ENCODE measurements at regions not wholly inside any gene's neighbourhood (a gene's known extent, or its start where the extent isn't known, plus 50 kb on each side); places are given as distances from the start of the nearest gene placed in this dataset.

DNA sequence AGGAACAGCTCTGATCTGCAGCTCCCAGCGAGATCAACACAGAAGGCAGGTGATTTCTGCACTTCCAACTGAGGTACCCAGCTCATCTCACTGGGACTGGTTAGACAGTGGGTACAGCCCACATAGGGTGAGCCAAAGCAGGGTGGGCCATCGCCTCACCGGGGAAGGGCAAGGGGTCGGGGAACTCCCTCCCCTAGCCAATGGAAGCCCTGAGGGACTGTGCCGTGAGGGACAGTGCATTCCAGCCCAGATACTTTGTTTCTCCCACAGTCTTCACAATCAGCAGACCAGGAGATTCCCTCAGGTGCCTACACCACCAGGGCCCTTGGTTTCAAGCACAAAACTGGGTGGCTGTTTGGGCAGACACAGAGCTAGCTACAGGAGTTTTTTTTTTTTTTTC, 555.9 kb downstream of the BCOR start:
- no peak for DNase-seq
- no peaks in the 10 kb centered on the region for H3K4me1 ChIP-seq (ENCODE audit: insufficient read depth, low read length)
- POLR2A ChIA-PET (ENCODE audit: partially characterized antibody), result no interaction called here
- H3K27ac Mint-ChIP-seq, result no peak overlapping the region
- H3K27me3 Mint-ChIP-seq, result peaks cover 0 to 4% of the 10 kb centered on the region in 2 donors
- peaks cover 0 to 1% of the 10 kb centered on the region in 2 donors for H3K36me3 Mint-ChIP-seq
- no peaks in the 10 kb centered on the region for H3K4me1 Mint-ChIP-seq
- no peaks in the 10 kb centered on the region for H3K9me3 ChIP-seq (ENCODE audit: control insufficient read depth in 1 of 2, low read length in 2 of 2)
- H3K27me3 ChIP-seq (ENCODE audit: insufficient read depth, low read length), result no peaks in the 10 kb centered on the region
- H3K27ac ChIP-seq (ENCODE audit: low read depth, low read length), result no peak overlapping the region
- intact Hi-C loops (cut with micrococcal nuclease), result no loop called here
- H3K4me3 Mint-ChIP-seq, result no peak overlapping the region
- H3K9me3 Mint-ChIP-seq, result peaks cover 0 to 26% (median 17%) of the 10 kb centered on the region in 8 donors
- CTCF ChIA-PET (ENCODE audit: partially characterized antibody), result no interaction called here
- no peak overlapping the region for H3K4me3 ChIP-seq (ENCODE audit: low read length in 2 of 2)
- H3K36me3 ChIP-seq (ENCODE audit: insufficient read depth, low read length), result no peaks in the 10 kb centered on the region

DNA sequence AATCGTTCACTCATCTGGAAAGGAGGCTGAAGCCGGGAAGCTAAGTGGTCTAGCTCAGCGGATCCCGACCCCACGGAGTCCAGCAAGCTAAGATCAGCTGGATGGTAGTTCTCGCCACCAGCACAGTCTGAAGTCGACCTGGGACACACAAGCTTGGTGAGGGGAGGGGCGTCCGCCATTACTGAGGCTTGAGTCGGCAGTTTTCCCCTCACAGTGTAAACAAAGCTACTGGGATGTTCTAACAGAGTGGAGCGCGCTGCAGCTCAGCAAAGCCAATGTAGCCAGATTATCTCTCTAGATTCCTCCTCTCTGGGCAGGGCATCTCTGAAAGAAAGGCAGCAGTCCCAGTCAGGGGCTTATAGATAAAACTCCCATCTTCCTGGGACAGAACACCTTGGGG, 555.4 kb downstream of the BCOR start:
- Mint-ChIP-seq H3K4me3 (no peak overlapping the region), H3K27me3 (peaks cover 0 to 4% of the 10 kb centered on the region in 2 donors), H3K36me3 (peaks cover 0 to 1% of the 10 kb centered on the region in 2 donors), H3K27ac (no peak overlapping the region), H3K9me3 (peaks cover 0 to 26% (median 18%) of the 10 kb centered on the region in 8 donors), H3K4me1 (no peaks in the 10 kb centered on the region)
- ChIA-PET POLR2A (ENCODE audit: partially characterized antibody) (no interaction called here), CTCF (ENCODE audit: partially characterized antibody) (no interaction called here)
- no peaks in the 10 kb centered on the region for H3K4me1 ChIP-seq (ENCODE audit: insufficient read depth, low read length)
- no peak overlapping the region for H3K4me3 ChIP-seq (ENCODE audit: low read length in 2 of 2)
- DNase-seq, result no peak
- intact Hi-C loops (cut with micrococcal nuclease), result no loop called here
- H3K36me3 ChIP-seq (ENCODE audit: insufficient read depth, low read length), result no peaks in the 10 kb centered on the region
- H3K9me3 ChIP-seq (ENCODE audit: control insufficient read depth in 1 of 2, low read length in 2 of 2), result no peaks in the 10 kb centered on the region
- no peak overlapping the region for H3K27ac ChIP-seq (ENCODE audit: low read depth, low read length)
- H3K27me3 ChIP-seq (ENCODE audit: insufficient read depth, low read length), result no peaks in the 10 kb centered on the region

- H3K4me3 Mint-ChIP-seq, result no peak overlapping the region
- ChIA-PET CTCF (ENCODE audit: partially characterized antibody) (no interaction called here), POLR2A (ENCODE audit: partially characterized antibody) (no interaction called here)
- peaks cover 0 to 5% of the 10 kb centered on the region in 2 donors for H3K36me3 Mint-ChIP-seq
- Histone ChIP-seq H3K9me3 (ENCODE audit: control insufficient read depth in 1 of 2, low read length in 2 of 2) (no peaks in the 10 kb centered on the region), H3K4me1 (ENCODE audit: insufficient read depth, low read length) (no peaks in the 10 kb centered on the region), H3K27ac (ENCODE audit: low read depth, low read length) (no peak overlapping the region), H3K27me3 (ENCODE audit: insufficient read depth, low read length) (no peaks in the 10 kb centered on the region), H3K4me3 (ENCODE audit: low read length in 2 of 2) (no peak overlapping the region), H3K36me3 (ENCODE audit: insufficient read depth, low read length) (no peaks in the 10 kb centered on the region)
- H3K4me1 Mint-ChIP-seq, result no peaks in the 10 kb centered on the region
- H3K9me3 Mint-ChIP-seq, result peaks cover 0 to 13% (median 5%) of the 10 kb centered on the region in 8 donors
- no peak for DNase-seq
- no peaks in the 10 kb centered on the region for H3K27me3 Mint-ChIP-seq
- intact Hi-C loops (cut with micrococcal nuclease), result no loop called here
- peak overlapping the region in 1 of 7 donors; percentile 47 for H3K27ac Mint-ChIP-seq
Observed at GRCh38 chrX:39550795-39551361, 546.9 kb downstream of the BCOR start.

GRCh38 chrX:39551762-39552161, 546.0 kb downstream of the BCOR start:
- H3K27me3 Mint-ChIP-seq, result no peaks in the 10 kb centered on the region
- H3K4me3 Mint-ChIP-seq, result no peak overlapping the region
- peaks cover 0 to 10% (median 4%) of the 10 kb centered on the region in 8 donors for H3K9me3 Mint-ChIP-seq
- no peaks in the 10 kb centered on the region for H3K36me3 ChIP-seq (ENCODE audit: insufficient read depth, low read length)
- H3K4me3 ChIP-seq (ENCODE audit: low read length in 2 of 2), result no peak overlapping the region
- H3K27ac ChIP-seq (ENCODE audit: low read depth, low read length), result no peak overlapping the region
- no peaks in the 10 kb centered on the region for H3K4me1 ChIP-seq (ENCODE audit: insufficient read depth, low read length)
- intact Hi-C loops (cut with micrococcal nuclease), result no loop called here
- POLR2A ChIA-PET (ENCODE audit: partially characterized antibody), result no interaction called here
- no peaks in the 10 kb centered on the region for H3K27me3 ChIP-seq (ENCODE audit: insufficient read depth, low read length)
- H3K27ac Mint-ChIP-seq, result no peak overlapping the region
- no peak for DNase-seq
- no peaks in the 10 kb centered on the region for H3K4me1 Mint-ChIP-seq
- CTCF ChIA-PET (ENCODE audit: partially characterized antibody), result no interaction called here
- H3K36me3 Mint-ChIP-seq, result peaks cover 0 to 5% of the 10 kb centered on the region in 2 donors
- no peaks in the 10 kb centered on the region for H3K9me3 ChIP-seq (ENCODE audit: control insufficient read depth in 1 of 2, low read length in 2 of 2)

DNA sequence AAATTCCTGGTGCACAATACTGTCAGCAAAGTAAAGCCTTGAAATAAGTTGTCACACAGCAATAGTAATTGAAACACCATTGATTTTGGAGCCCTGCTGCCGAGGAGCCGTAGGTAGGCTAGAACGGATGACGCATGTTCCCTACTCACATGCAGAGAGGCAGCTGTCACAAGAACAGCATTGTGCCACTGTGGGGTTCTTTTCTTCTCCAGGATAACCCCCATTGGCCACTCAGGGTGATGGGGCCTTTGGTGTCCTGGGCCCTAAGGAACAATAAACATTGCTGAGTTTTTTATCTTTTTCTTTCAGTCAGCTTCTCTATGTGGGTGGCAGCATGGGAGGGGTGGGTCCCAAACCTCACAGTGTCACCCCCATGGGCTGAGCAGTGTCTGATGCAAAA, 542.3 kb downstream of the BCOR start:
- no peaks in the 10 kb centered on the region for H3K27me3 Mint-ChIP-seq
- H3K9me3 Mint-ChIP-seq, result peaks cover 0 to 5% (median under 1%) of the 10 kb centered on the region in 8 donors
- ChIA-PET CTCF (ENCODE audit: partially characterized antibody) (no interaction called here), POLR2A (ENCODE audit: partially characterized antibody) (no interaction called here)
- Histone ChIP-seq H3K4me3 (ENCODE audit: low read length in 2 of 2) (no peak overlapping the region), H3K27ac (ENCODE audit: low read depth, low read length) (no peak overlapping the region), H3K27me3 (ENCODE audit: insufficient read depth, low read length) (no peaks in the 10 kb centered on the region), H3K36me3 (ENCODE audit: insufficient read depth, low read length) (no peaks in the 10 kb centered on the region), H3K9me3 (ENCODE audit: control insufficient read depth in 1 of 2, low read length in 2 of 2) (no peaks in the 10 kb centered on the region), H3K4me1 (ENCODE audit: insufficient read depth, low read length) (no peaks in the 10 kb centered on the region)
- no peak overlapping the region for H3K4me3 Mint-ChIP-seq
- no peak overlapping the region for H3K27ac Mint-ChIP-seq
- no peak for DNase-seq
- H3K4me1 Mint-ChIP-seq, result no peaks in the 10 kb centered on the region
- H3K36me3 Mint-ChIP-seq, result peaks cover 0 to 5% of the 10 kb centered on the region in 2 donors
- intact Hi-C loops (cut with micrococcal nuclease), result no loop called here

DNA sequence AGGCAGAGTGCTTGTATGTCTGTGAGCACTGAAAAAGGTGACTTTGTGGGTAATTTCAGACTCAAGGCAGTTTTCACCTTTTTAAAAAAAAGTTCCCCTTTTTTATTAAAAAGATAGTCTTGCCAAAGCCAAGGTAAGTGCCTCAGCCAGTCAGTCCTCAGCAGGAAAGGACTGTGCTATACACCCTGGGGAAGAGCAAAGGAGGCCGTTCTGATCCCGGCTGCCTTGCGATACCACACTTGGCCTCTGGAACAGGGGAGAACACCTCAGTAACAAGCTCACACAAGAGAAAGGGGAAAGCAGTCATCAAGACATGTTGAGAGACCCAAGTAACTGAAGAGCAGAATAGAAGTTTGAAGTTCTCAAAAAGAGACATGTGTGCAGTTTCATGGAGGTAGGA, 541.7 kb downstream of the BCOR start:
- Histone ChIP-seq H3K4me3 (ENCODE audit: low read length in 2 of 2) (no peak overlapping the region), H3K27ac (ENCODE audit: low read depth, low read length) (no peak overlapping the region), H3K9me3 (ENCODE audit: control insufficient read depth in 1 of 2, low read length in 2 of 2) (no peaks in the 10 kb centered on the region), H3K27me3 (ENCODE audit: insufficient read depth, low read length) (no peaks in the 10 kb centered on the region), H3K36me3 (ENCODE audit: insufficient read depth, low read length) (no peaks in the 10 kb centered on the region), H3K4me1 (ENCODE audit: insufficient read depth, low read length) (no peaks in the 10 kb centered on the region)
- CTCF ChIA-PET (ENCODE audit: partially characterized antibody), result no interaction called here
- intact Hi-C loops (cut with micrococcal nuclease), result no loop called here
- no peaks in the 10 kb centered on the region for H3K4me1 Mint-ChIP-seq
- H3K27me3 Mint-ChIP-seq, result no peaks in the 10 kb centered on the region
- H3K9me3 Mint-ChIP-seq, result peaks cover 0 to 5% (median under 1%) of the 10 kb centered on the region in 8 donors
- H3K36me3 Mint-ChIP-seq, result peaks cover 0 to 5% of the 10 kb centered on the region in 2 donors
- no peak overlapping the region for H3K4me3 Mint-ChIP-seq
- POLR2A ChIA-PET (ENCODE audit: partially characterized antibody), result no interaction called here
- no peak for DNase-seq
- H3K27ac Mint-ChIP-seq, result no peak overlapping the region

DNA sequence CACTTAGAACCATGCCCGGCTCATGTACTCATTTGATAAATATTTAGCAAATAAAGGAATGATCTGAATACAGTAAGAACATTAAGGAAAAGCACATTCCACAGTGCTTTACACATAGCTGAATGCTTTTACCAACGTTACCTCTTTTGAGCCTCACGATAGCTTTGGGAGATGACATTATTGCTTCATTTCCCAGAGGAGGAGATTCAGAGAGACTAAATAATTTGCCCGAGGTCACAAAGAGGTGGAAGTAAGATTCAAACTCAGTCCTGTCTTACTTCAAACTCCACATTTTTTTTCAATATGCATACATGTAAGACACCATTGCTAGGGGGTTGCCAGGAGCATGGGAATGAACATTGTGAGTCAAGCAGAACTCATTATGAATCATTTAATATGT, 538.5 kb downstream of the BCOR start:
- H3K27ac ChIP-seq (ENCODE audit: low read depth, low read length), result no peak overlapping the region
- H3K36me3 ChIP-seq (ENCODE audit: insufficient read depth, low read length), result no peaks in the 10 kb centered on the region
- intact Hi-C loops (cut with micrococcal nuclease), result no loop called here
- Mint-ChIP-seq H3K4me1 (no peaks in the 10 kb centered on the region), H3K27ac (no peak overlapping the region), H3K27me3 (no peaks in the 10 kb centered on the region), H3K9me3 (peaks cover 0 to 4% (median 0%) of the 10 kb centered on the region in 8 donors), H3K4me3 (no peak overlapping the region), H3K36me3 (no peaks in the 10 kb centered on the region)
- no peak for DNase-seq
- H3K9me3 ChIP-seq (ENCODE audit: control insufficient read depth in 1 of 2, low read length in 2 of 2), result no peaks in the 10 kb centered on the region
- no peaks in the 10 kb centered on the region for H3K4me1 ChIP-seq (ENCODE audit: insufficient read depth, low read length)
- no peak overlapping the region for H3K4me3 ChIP-seq (ENCODE audit: low read length in 2 of 2)
- ChIA-PET CTCF (ENCODE audit: partially characterized antibody) (no interaction called here), POLR2A (ENCODE audit: partially characterized antibody) (no interaction called here)
- H3K27me3 ChIP-seq (ENCODE audit: insufficient read depth, low read length), result no peaks in the 10 kb centered on the region

GRCh38 chrX:39560271-39560670, 537.5 kb downstream of the BCOR start:
- intact Hi-C loops (cut with micrococcal nuclease), result no loop called here
- H3K27ac Mint-ChIP-seq, result no peak overlapping the region
- Histone ChIP-seq H3K36me3 (ENCODE audit: insufficient read depth, low read length) (no peaks in the 10 kb centered on the region), H3K27ac (ENCODE audit: low read depth, low read length) (no peak overlapping the region), H3K4me1 (ENCODE audit: insufficient read depth, low read length) (no peaks in the 10 kb centered on the region), H3K4me3 (ENCODE audit: low read length in 2 of 2) (no peak overlapping the region), H3K9me3 (ENCODE audit: control insufficient read depth in 1 of 2, low read length in 2 of 2) (no peaks in the 10 kb centered on the region), H3K27me3 (ENCODE audit: insufficient read depth, low read length) (no peaks in the 10 kb centered on the region)
- H3K36me3 Mint-ChIP-seq, result no peaks in the 10 kb centered on the region
- DNase-seq, result no peak
- POLR2A ChIA-PET (ENCODE audit: partially characterized antibody), result no interaction called here
- no peak overlapping the region for H3K4me3 Mint-ChIP-seq
- H3K9me3 Mint-ChIP-seq, result peaks cover 0 to 4% (median 0%) of the 10 kb centered on the region in 8 donors
- CTCF ChIA-PET (ENCODE audit: partially characterized antibody), result no interaction called here
- no peaks in the 10 kb centered on the region for H3K4me1 Mint-ChIP-seq
- no peaks in the 10 kb centered on the region for H3K27me3 Mint-ChIP-seq

Measured in CD4-positive, alpha-beta memory T cell (primary cell).